Panc1 (cell line): ENCODE measurements at regions not wholly inside any gene's neighbourhood (a gene's known extent, or its start where the extent isn't known, plus 50 kb on each side); places are given as distances from the start of the nearest gene placed in this dataset.

Experiments used
- ATAC-seq: fragments of 200-7000 bp; cut with Tn5 transposase; 2 replicates; pipeline ENCODE4 v1.9.1; 2020; ENCODE audit warnings: mild to moderate bottlenecking, moderate library complexity
- BruUV-seq: library from RNA; stranded (reverse); fragments of 400-500 nt; replicated peaks from 2 replicates; lab custom pipeline; 2021; lab: Mats Ljungman, UMichigan
- CTCF ChIA-PET: fragments of 300-600 bp; sonication (Branson Sonifier 250); formaldehyde crosslinking; loops from one replicate; lab custom pipeline; 2022; ENCODE audit warnings: antibody characterized with exemption; lab: Charles Lee
- POLR2A ChIA-PET: fragments of 300-600 bp; sonication (Branson Sonifier 250); formaldehyde crosslinking; loops from one replicate; lab custom pipeline; 2022; ENCODE audit warnings: antibody characterized with exemption; lab: Charles Lee
- DNase-seq: peaks from one replicate; pipeline ENCODE4 v3.0.0-alpha.2; 2010; ENCODE audit warnings: low read depth, low spot score
- H3K27ac ChIP-seq: 2 replicates; pipeline ENCODE4 v1.5.1; 2011; ENCODE audit warnings: mild to moderate bottlenecking, low read length, inconsistent platforms
- H3K27me3 ChIP-seq: fragments of 200-500 bp; sonication (Bioruptor generic); 2 replicates; pipeline ENCODE4 v1.6.0; 2014; ENCODE audit warnings: low read length, inconsistent platforms; ENCODE audit not compliant: control insufficient read depth, insufficient read depth
- H3K36me3 ChIP-seq: fragments of 200-500 bp; sonication (Bioruptor generic); 2 replicates; pipeline ENCODE4 v1.5.1; 2014; ENCODE audit warnings: inconsistent platforms, mild to moderate bottlenecking, low read length, moderate library complexity; ENCODE audit not compliant: control insufficient read depth, insufficient read depth
- H3K4me1 ChIP-seq: 2 replicates; pipeline ENCODE4 v1.5.1; 2011; ENCODE audit warnings: inconsistent platforms, mild to moderate bottlenecking, low read length, moderate library complexity; ENCODE audit not compliant: control insufficient read depth, insufficient read depth
- H3K4me3 ChIP-seq, 2 experiments: 2 replicates each; pipeline ENCODE4 v1.5.1; 2011 to 2012; ENCODE audit warnings: low read depth in 2 of 2, low read length in 2 of 2, mild to moderate bottlenecking in 2 of 2, inconsistent platforms in 1 of 2, moderate library complexity in 1 of 2
- H3K9me3 ChIP-seq: fragments of 200-500 bp; sonication (Bioruptor generic); 2 replicates; pipeline ENCODE4 v1.5.1; 2014; ENCODE audit warnings: low read depth, mild to moderate bottlenecking, inconsistent platforms, low read length, moderate library complexity; ENCODE audit not compliant: control insufficient read depth, insufficient read depth
- POLR2AphosphoS5 ChIP-seq: IDR thresholded peaks from 2 replicates; pipeline ENCODE4 v1.6.1; 2012; ENCODE audit warnings: mild to moderate bottlenecking, low read depth, low read length, moderate library complexity
- SIN3A ChIP-seq: IDR thresholded peaks from 2 replicates; pipeline ENCODE4 v1.6.1; 2012; ENCODE audit warnings: low read depth, mild to moderate bottlenecking, low read length, moderate library complexity, borderline replicate concordance; ENCODE audit not compliant: insufficient read depth
- TCF7L2 ChIP-seq: IDR thresholded peaks from 2 replicates; pipeline ENCODE4 v1.6.1; 2011; ENCODE audit warnings: mild to moderate bottlenecking, low read depth, low read length, inconsistent platforms
- in situ Hi-C: cut with HindIII; loops from 2 replicates; pipeline ENCODE4 v1.10.0; 2016; ENCODE audit warnings: low sequenced_read_pairs, low pct_unique_long_range_greater_than_20kb
- intact Hi-C: fragments of 100-400 bp; cut with micrococcal nuclease; formaldehyde crosslinking; loops from one replicate; pipeline ENCODE4 v1.10.0; 2022; ENCODE audit not compliant: unreplicated experiment
- TF ChIP-seq, protein P1 (sequence below), 2 experiments: IDR thresholded peaks; 2 replicates each; pipeline ENCODE4 v1.6.1; 2011 to 2012; ENCODE audit warnings: low read depth in 2 of 2, control low read depth in 1 of 2, low read length in 1 of 2, mild to moderate bottlenecking in 1 of 2, moderate library complexity in 1 of 2; ENCODE audit not compliant: insufficient read depth in 1 of 2
- TF ChIP-seq, protein P2 (sequence below): fragments of 450-650 bp; IDR thresholded peaks from 2 replicates; pipeline ENCODE4 v1.5.1; 2017; ENCODE audit warnings: mild to moderate bottlenecking

DNA sequence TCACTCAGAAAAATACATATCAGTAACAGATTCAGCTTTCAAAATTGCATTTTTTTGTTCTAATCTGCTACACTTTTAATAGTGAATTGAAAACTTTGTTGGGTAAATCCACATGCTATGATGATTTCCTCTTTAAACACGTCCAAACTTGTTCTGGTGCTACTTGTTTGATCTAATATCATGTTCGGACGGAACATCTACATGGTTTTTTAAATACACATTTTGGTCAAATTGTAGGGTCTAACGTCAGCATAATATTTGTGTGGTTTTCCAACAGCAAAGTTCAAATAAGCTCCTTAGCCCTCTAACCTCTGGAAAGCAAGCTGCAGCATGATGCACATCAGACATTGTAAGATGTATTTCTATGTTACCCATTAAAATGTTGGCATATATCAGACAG is 98.5 kb upstream of the OSTN start:
- Histone ChIP-seq H3K4me3 (no peak overlapping the region), H3K36me3 (no peaks in the 10 kb centered on the region), H3K9me3 (no peaks in the 10 kb centered on the region), H3K4me1 (no peaks in the 10 kb centered on the region), H3K27ac (no peak overlapping the region), H3K27me3 (no peaks in the 10 kb centered on the region)
- ATAC-seq (no peak), DNase-seq (no peak)
- intact Hi-C loops (no loop called here), in situ Hi-C loops (no loop called here)
- no peak for TF ChIP-seq SIN3A
- TF ChIP-seq, protein P1, sequence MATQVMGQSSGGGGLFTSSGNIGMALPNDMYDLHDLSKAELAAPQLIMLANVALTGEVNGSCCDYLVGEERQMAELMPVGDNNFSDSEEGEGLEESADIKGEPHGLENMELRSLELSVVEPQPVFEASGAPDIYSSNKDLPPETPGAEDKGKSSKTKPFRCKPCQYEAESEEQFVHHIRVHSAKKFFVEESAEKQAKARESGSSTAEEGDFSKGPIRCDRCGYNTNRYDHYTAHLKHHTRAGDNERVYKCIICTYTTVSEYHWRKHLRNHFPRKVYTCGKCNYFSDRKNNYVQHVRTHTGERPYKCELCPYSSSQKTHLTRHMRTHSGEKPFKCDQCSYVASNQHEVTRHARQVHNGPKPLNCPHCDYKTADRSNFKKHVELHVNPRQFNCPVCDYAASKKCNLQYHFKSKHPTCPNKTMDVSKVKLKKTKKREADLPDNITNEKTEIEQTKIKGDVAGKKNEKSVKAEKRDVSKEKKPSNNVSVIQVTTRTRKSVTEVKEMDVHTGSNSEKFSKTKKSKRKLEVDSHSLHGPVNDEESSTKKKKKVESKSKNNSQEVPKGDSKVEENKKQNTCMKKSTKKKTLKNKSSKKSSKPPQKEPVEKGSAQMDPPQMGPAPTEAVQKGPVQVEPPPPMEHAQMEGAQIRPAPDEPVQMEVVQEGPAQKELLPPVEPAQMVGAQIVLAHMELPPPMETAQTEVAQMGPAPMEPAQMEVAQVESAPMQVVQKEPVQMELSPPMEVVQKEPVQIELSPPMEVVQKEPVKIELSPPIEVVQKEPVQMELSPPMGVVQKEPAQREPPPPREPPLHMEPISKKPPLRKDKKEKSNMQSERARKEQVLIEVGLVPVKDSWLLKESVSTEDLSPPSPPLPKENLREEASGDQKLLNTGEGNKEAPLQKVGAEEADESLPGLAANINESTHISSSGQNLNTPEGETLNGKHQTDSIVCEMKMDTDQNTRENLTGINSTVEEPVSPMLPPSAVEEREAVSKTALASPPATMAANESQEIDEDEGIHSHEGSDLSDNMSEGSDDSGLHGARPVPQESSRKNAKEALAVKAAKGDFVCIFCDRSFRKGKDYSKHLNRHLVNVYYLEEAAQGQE (IDR thresholded peaks at IDR 0.05; ENCODE audit: insufficient read depth in 1 of 2, low read depth in 2 of 2, low read length in 1 of 2) = no peak
- CTCF ChIA-PET = no interaction called here
- no TSS peak for BruUV-seq
- POLR2A ChIA-PET = no interaction called here

DNA sequence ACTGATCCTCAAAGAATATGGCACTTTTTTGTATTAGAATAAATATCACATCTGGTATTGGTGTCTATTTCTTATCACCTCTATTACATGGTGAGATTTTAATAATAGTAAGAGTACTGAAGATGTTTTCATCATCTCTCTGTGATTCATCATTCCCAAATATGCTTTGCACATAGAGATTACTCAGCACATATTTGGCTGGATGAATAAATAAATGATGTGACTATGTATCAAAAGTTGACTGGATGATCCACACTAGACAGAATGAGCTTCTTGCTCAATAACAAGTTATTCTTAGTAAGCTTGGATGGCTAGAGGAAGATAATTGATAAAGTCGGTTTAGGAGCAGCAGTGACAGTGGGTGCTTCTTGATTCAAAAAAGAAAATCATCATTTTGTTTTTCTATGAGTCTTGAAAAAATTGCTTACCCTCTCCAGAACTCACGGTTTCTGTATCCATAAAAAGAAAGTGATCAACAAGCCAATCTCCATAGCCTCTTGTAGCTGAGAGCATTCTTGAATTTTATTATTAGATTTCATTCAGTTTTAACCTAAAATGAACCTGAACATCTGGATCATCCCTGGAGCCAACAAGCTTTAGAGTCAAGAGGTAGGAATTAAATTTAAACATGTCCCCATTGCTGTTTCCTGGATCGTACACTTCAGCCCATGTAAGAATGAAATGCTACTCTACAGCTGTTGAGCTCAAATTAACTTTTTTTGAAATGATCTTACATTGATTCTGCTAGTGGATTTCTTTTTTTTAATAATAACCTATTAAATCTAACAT is 104.8 kb upstream of the OSTN start:
- ATAC-seq = no peak
- no TSS peak for BruUV-seq

More for the DNA sequence above, 104.8 kb upstream of the OSTN start:
- no peaks in the 10 kb centered on the region for H3K27me3 ChIP-seq
- no peak overlapping the region for H3K4me3 ChIP-seq
- TF ChIP-seq TCF7L2 (no peak), POLR2AphosphoS5 (no peak), SIN3A (no peak)
- TF ChIP-seq, protein P2, sequence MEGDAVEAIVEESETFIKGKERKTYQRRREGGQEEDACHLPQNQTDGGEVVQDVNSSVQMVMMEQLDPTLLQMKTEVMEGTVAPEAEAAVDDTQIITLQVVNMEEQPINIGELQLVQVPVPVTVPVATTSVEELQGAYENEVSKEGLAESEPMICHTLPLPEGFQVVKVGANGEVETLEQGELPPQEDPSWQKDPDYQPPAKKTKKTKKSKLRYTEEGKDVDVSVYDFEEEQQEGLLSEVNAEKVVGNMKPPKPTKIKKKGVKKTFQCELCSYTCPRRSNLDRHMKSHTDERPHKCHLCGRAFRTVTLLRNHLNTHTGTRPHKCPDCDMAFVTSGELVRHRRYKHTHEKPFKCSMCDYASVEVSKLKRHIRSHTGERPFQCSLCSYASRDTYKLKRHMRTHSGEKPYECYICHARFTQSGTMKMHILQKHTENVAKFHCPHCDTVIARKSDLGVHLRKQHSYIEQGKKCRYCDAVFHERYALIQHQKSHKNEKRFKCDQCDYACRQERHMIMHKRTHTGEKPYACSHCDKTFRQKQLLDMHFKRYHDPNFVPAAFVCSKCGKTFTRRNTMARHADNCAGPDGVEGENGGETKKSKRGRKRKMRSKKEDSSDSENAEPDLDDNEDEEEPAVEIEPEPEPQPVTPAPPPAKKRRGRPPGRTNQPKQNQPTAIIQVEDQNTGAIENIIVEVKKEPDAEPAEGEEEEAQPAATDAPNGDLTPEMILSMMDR = no peak
- TF ChIP-seq, protein P1 (IDR thresholded peaks at IDR 0.05; ENCODE audit: insufficient read depth in 1 of 2, low read depth in 2 of 2, low read length in 1 of 2) = no peak
- no peaks in the 10 kb centered on the region for H3K4me1 ChIP-seq
- ChIA-PET POLR2A (interaction anchor here (0.6 kb wide), 1 partner anchor 442 kb away, joined by 4 read pairs; no protein-coding TSS in a partner anchor), CTCF (no interaction called here)
- intact Hi-C loops = no loop called here
- peak; percentile 24 for DNase-seq
- no peaks in the 10 kb centered on the region for H3K9me3 ChIP-seq
- no peak overlapping the region for H3K27ac ChIP-seq
- in situ Hi-C loops = no loop called here
- H3K36me3 ChIP-seq = no peaks in the 10 kb centered on the region
